HG02759 (cell line): ENCODE measurements at regions not wholly inside any gene's neighbourhood (a gene's known extent, or its start where the extent isn't known, plus 50 kb on each side); places are given as distances from the start of the nearest gene placed in this dataset.

Experiments used
- ATAC-seq: cut with Tn5 transposase; IDR thresholded peaks from one replicate; pipeline ENCODE4 v1.9.1; 2021; ENCODE audit warnings: mild to moderate bottlenecking, moderate library complexity; ENCODE audit not compliant: unreplicated experiment

DNA sequence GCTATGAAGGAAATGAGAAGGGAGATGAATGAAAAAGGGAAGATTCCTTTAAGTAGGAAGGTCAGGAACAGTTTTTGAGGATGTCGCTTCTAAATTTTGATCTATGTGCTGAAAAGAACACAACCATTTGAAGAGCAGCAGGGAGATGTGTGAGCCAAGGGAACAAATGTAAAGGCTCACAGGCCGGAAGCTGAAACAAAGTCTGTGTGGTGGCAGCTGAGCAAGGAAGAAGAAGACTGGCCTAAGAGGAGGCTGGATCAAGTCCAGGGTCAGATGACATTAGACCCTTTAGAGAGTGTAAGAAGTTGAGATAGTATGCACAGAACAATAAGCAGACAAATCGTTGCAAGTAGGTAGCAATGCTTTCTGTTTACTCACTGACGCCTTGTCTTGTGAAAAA, 1631.4 kb upstream of the TENM4 start:
- ATAC-seq, result no peak

- peak; percentile 9 for ATAC-seq
Measured at GRCh38 chr11:81071606-81072005, 1630.8 kb upstream of the TENM4 start.

DNA sequence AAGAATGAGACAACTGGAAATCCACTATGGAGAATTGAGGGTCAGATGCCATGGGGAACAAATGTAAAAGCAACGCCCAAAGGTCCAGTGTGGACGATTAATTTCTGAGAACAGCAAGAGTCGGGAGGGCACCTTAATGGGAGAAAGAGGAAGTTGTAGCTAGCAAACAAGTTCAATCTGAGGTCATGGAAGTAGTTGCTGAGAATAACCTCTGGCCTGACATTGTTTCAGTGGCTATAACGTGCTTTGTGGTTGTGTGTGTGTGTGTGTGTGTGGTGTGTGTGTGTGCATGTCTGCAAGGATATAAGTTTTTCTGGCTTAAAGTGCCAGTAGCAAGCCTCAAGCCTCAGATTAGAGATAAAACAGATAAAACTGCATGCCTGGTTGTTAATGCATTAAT, 1630.1 kb upstream of the TENM4 start:
- peak; percentile 81 for ATAC-seq

DNA sequence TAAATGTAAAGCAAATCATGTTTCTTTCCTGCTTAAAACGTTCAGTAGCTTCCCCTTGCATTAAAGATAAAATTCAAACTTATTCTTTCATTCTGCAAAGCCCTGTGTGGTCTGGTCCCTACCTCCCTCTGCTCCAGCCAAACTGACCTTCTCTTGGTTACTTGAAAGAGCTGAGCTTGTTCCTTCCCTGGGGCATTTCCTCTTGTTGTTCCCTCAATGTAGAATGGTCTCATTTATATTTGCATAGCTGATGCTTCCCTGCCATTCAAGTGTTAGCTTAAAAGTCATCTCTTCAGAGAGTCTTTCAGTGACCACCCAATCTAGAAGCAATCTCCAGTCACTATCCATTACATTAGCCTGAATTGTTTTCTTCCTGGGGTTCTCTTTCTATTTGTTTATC, 1618.5 kb upstream of the TENM4 start:
- no peak for ATAC-seq

GRCh38 chr11:81052344-81053158, 1611.7 kb upstream of the TENM4 start:
- ATAC-seq, result no peak

- no peak for ATAC-seq
Measured at GRCh38 chr11:81039916-81040524, 1599.2 kb upstream of the TENM4 start.

GRCh38 chr11:81036168-81036870, 1595.5 kb upstream of the TENM4 start:
- ATAC-seq, result no peak

GRCh38 chr11:81033779-81034540, 1593.1 kb upstream of the TENM4 start:
- ATAC-seq, result no peak

DNA sequence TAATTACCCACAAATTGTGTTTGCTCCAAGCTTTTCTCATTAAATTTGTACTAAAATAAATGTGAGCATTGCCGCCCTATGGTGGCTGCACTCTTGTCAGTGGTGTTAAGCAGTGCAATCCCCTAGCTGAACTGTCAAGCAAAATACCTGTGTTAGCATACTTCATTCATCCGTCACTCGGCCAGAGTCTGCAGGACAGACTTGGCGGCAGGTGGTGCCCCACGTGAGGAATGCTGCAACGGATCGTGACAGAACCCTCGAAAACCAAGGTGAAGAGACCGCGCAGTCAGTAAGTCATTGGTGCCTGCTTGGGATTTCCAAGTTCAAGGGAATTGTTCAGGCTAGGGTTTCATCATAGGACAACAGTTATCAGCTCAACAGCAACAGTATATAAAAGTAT, 1592.1 kb upstream of the TENM4 start:
- no peak for ATAC-seq

- ATAC-seq, result no peak
Measured at GRCh38 chr11:81030186-81030585, 1589.4 kb upstream of the TENM4 start.

DNA sequence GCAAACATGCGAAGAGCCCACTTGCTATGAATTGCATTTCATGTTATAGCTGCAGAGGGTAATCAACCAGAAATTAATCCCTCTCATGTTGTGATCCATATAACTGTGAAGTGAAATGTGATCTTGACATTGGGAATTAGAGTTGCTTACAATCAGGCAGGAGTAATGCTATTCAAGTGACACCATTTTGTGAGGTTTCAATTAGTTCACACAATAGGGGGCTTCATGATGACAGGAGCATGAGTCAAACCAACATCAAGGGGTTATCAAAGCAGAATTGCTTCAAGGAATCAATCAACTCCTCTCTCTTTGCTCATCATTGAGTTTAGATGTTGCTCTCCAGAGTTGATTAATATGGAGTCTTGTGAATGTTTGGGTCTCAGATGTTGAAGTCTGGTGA, 1585.2 kb upstream of the TENM4 start:
- no peak for ATAC-seq

GRCh38 chr11:81022057-81022456, 1581.2 kb upstream of the TENM4 start:
- no peak for ATAC-seq

GRCh38 chr11:81010631-81011030, 1569.8 kb upstream of the TENM4 start:
- no peak for ATAC-seq

DNA sequence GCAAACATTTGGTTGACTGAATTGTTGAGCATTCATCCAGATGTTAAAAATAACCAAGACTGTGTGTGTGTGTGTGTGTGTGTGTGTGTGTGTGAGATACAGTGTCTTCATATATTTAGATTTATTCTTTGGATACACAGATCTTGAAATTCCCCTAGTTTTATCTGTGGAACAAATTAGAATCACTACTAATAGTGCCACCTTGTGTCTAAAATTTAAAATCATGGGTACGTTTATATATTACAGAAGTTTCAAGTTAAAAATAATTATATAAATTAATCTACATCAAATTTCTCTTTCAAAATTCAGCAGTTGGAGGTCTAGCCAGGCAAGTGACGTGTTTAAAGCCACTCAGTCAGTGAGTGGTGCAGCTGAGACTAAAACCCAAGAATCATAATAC, 1566.2 kb upstream of the TENM4 start:
- no peak for ATAC-seq

DNA sequence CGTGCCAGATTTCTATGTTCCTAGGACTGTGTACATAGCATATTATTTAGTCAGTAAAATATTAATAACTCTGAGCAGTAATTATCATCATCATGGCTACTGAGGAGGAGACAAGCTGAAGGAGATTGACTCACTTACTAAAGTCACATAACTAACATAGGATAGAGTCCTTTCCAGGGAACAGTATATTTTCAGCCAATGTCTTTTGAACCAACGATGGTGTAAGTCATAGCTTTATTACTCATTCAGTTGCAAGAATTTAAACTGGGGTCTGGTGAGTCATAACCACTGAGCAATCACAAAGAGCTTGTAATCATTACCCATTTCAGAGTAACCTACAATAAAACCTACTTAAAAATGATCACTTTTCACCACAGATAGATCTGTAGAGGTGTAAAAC, 1564.8 kb upstream of the TENM4 start:
- peak; percentile 78 for ATAC-seq

GRCh38 chr11:81004576-81004975, 1563.7 kb upstream of the TENM4 start:
- ATAC-seq, result no peak

DNA sequence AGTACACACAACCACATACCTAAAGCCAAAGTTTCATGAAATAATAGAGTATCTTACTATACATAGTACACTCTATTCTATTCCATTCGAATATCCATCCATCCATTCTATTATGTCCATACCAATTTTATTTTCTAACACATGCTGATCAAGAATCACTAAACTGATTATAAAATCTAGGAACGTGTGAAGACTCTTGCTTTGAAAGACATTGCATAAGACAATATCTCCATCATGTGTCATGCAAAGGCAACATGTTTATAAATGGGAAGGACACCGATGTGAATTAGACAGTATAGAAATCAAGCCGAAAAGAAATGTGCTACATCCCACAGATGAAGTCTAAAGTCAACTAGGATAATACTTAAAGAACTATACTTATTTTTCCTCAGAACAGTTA, 1561.5 kb upstream of the TENM4 start:
- ATAC-seq, result no peak

- no peak for ATAC-seq
Measured at GRCh38 chr11:81000735-81001134, 1559.9 kb upstream of the TENM4 start.

DNA sequence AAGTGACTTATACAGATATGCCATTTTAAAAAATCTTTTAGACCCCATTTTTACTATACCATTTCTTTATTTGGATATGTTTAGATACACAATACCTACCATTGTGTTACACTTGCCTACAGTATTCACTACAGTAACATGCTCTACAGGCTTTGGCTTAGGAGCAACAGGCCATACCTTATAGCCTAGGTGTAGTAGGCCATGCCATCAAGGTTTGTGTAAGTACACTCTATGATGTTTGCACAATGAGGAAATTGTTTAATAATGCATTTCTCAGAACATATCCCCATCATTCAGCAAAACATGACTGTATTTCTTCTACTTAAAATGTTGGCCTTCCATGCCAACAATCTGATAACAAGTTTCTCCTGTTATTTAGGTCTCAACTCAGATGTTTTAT, 1559.5 kb upstream of the TENM4 start:
- ATAC-seq, result no peak

GRCh38 chr11:80995523-80995922, 1554.7 kb upstream of the TENM4 start:
- no peak for ATAC-seq

DNA sequence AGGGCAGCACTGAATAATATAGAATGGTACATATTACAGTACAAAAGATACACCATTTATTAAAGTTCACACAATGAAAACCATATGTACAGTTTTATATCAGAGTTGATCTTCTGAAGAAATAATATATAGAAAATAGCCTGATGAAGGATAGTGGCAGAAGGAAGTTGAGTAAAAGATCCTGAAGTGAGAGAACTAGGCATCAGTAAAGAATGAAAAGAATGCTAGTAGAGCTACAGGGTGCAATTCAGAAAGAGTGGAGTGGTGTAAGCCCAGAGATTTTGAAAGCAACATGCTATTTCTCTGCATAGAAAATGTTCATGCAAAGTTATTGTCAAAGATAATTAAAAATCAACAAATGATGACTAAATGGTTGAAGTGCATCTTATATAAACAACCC, 1552.7 kb upstream of the TENM4 start:
- ATAC-seq, result no peak
